ENCODE measurements at regions not wholly inside any gene's neighbourhood (a gene's known extent, or its start where the extent isn't known, plus 50 kb on each side); places are given as distances from the start of the nearest gene placed in this dataset.

GRCh38 chr4:56127716-56128115 lies 179.0 kb downstream of the CEP135 start:
- no peak overlapping the region for H3K4me3 ChIP-seq (ENCODE audit: insufficient read depth, low read depth, low read length)
- Mint-ChIP-seq H3K27me3 (ENCODE audit: low read depth, unreplicated experiment) (no peaks in the 10 kb centered on the region), H3K27ac (ENCODE audit: unreplicated experiment) (no peak overlapping the region), H3K9me3 (ENCODE audit: unreplicated experiment) (no peaks in the 10 kb centered on the region), H3K4me1 (ENCODE audit: low read depth, unreplicated experiment) (peaks cover 6% of the 10 kb centered on the region), H3K36me3 (ENCODE audit: low read depth, unreplicated experiment) (no peaks in the 10 kb centered on the region), H3K4me3 (ENCODE audit: unreplicated experiment) (no peak overlapping the region)
- FAIRE-seq (no peak), DNase-seq (ENCODE audit: low read depth) (peak; percentile 22)
- H3K36me3 ChIP-seq (ENCODE audit: insufficient read depth, low read length): no peaks in the 10 kb centered on the region
- no peaks in the 10 kb centered on the region for H3K9me3 ChIP-seq (ENCODE audit: insufficient read depth, low read depth, low read length)
- H3K9ac ChIP-seq (ENCODE audit: low read length): no peak overlapping the region
- no peak overlapping the region for H3K27ac ChIP-seq (ENCODE audit: low read depth, low read length)
- no peaks in the 10 kb centered on the region for H3K27me3 ChIP-seq (ENCODE audit: insufficient read depth, low read length)
- H3K79me2 ChIP-seq (ENCODE audit: insufficient read depth, low read length): no peaks in the 10 kb centered on the region
- H2AFZ ChIP-seq (ENCODE audit: low read depth, low read length): no peak overlapping the region
- H4K20me1 ChIP-seq (ENCODE audit: insufficient read depth, low read length): no peaks in the 10 kb centered on the region
- H3K4me1 ChIP-seq (ENCODE audit: insufficient read depth, low read length): no peaks in the 10 kb centered on the region
- H3K4me2 ChIP-seq (ENCODE audit: low read length): peak overlapping the region; percentile 33
- TF ChIP-seq EZH2 (IDR thresholded peaks at IDR 0.05; ENCODE audit: insufficient read depth, low read length): no peak
- TF ChIP-seq, protein P1, sequence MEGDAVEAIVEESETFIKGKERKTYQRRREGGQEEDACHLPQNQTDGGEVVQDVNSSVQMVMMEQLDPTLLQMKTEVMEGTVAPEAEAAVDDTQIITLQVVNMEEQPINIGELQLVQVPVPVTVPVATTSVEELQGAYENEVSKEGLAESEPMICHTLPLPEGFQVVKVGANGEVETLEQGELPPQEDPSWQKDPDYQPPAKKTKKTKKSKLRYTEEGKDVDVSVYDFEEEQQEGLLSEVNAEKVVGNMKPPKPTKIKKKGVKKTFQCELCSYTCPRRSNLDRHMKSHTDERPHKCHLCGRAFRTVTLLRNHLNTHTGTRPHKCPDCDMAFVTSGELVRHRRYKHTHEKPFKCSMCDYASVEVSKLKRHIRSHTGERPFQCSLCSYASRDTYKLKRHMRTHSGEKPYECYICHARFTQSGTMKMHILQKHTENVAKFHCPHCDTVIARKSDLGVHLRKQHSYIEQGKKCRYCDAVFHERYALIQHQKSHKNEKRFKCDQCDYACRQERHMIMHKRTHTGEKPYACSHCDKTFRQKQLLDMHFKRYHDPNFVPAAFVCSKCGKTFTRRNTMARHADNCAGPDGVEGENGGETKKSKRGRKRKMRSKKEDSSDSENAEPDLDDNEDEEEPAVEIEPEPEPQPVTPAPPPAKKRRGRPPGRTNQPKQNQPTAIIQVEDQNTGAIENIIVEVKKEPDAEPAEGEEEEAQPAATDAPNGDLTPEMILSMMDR (IDR thresholded peaks at IDR 0.05; ENCODE audit: insufficient read depth, low read depth, low read length): no peak

GRCh38 chr4:56123547-56123946 lies 174.8 kb downstream of the CEP135 start:
- H4K20me1 ChIP-seq (ENCODE audit: insufficient read depth, low read length): no peaks in the 10 kb centered on the region
- Mint-ChIP-seq H3K36me3 (ENCODE audit: low read depth, unreplicated experiment) (no peaks in the 10 kb centered on the region), H3K27ac (ENCODE audit: unreplicated experiment) (no peak overlapping the region), H3K4me1 (ENCODE audit: low read depth, unreplicated experiment) (peaks cover 3% of the 10 kb centered on the region), H3K4me3 (ENCODE audit: unreplicated experiment) (no peak overlapping the region), H3K9me3 (ENCODE audit: unreplicated experiment) (no peaks in the 10 kb centered on the region), H3K27me3 (ENCODE audit: low read depth, unreplicated experiment) (no peaks in the 10 kb centered on the region)
- H3K9ac ChIP-seq (ENCODE audit: low read length): no peak overlapping the region
- no peaks in the 10 kb centered on the region for H3K79me2 ChIP-seq (ENCODE audit: insufficient read depth, low read length)
- H3K27ac ChIP-seq (ENCODE audit: low read depth, low read length): no peak overlapping the region
- H3K4me1 ChIP-seq (ENCODE audit: insufficient read depth, low read length): no peaks in the 10 kb centered on the region
- TF ChIP-seq, protein P1 (IDR thresholded peaks at IDR 0.05; ENCODE audit: insufficient read depth, low read depth, low read length): no peak
- no peak for TF ChIP-seq EZH2 (IDR thresholded peaks at IDR 0.05; ENCODE audit: insufficient read depth, low read length)
- FAIRE-seq: no peak
- no peaks in the 10 kb centered on the region for H3K36me3 ChIP-seq (ENCODE audit: insufficient read depth, low read length)
- no peak for DNase-seq (ENCODE audit: low read depth)
- no peak overlapping the region for H3K4me3 ChIP-seq (ENCODE audit: insufficient read depth, low read depth, low read length)
- H2AFZ ChIP-seq (ENCODE audit: low read depth, low read length): no peak overlapping the region
- H3K27me3 ChIP-seq (ENCODE audit: insufficient read depth, low read length): no peaks in the 10 kb centered on the region
- no peak overlapping the region for H3K4me2 ChIP-seq (ENCODE audit: low read length)
- H3K9me3 ChIP-seq (ENCODE audit: insufficient read depth, low read depth, low read length): no peaks in the 10 kb centered on the region

GRCh38 chr4:56123051-56123450 lies 174.3 kb downstream of the CEP135 start:
- Histone ChIP-seq H3K27ac (ENCODE audit: low read depth, low read length) (no peak overlapping the region), H3K4me1 (ENCODE audit: insufficient read depth, low read length) (no peaks in the 10 kb centered on the region), H3K9me3 (ENCODE audit: insufficient read depth, low read depth, low read length) (no peaks in the 10 kb centered on the region), H2AFZ (ENCODE audit: low read depth, low read length) (no peak overlapping the region), H3K9ac (ENCODE audit: low read length) (no peak overlapping the region), H4K20me1 (ENCODE audit: insufficient read depth, low read length) (no peaks in the 10 kb centered on the region), H3K36me3 (ENCODE audit: insufficient read depth, low read length) (no peaks in the 10 kb centered on the region), H3K4me2 (ENCODE audit: low read length) (no peak overlapping the region), H3K79me2 (ENCODE audit: insufficient read depth, low read length) (no peaks in the 10 kb centered on the region), H3K27me3 (ENCODE audit: insufficient read depth, low read length) (no peaks in the 10 kb centered on the region), H3K4me3 (ENCODE audit: insufficient read depth, low read depth, low read length) (no peak overlapping the region)
- no peak for DNase-seq (ENCODE audit: low read depth)
- Mint-ChIP-seq H3K9me3 (ENCODE audit: unreplicated experiment) (no peaks in the 10 kb centered on the region), H3K36me3 (ENCODE audit: low read depth, unreplicated experiment) (no peaks in the 10 kb centered on the region), H3K4me1 (ENCODE audit: low read depth, unreplicated experiment) (peaks cover 3% of the 10 kb centered on the region), H3K4me3 (ENCODE audit: unreplicated experiment) (no peak overlapping the region), H3K27ac (ENCODE audit: unreplicated experiment) (no peak overlapping the region), H3K27me3 (ENCODE audit: low read depth, unreplicated experiment) (no peaks in the 10 kb centered on the region)
- FAIRE-seq: no peak
- TF ChIP-seq, protein P1 (IDR thresholded peaks at IDR 0.05; ENCODE audit: insufficient read depth, low read depth, low read length): no peak
- TF ChIP-seq EZH2 (IDR thresholded peaks at IDR 0.05; ENCODE audit: insufficient read depth, low read length): no peak
